Osteoblast (primary cell): ENCODE measurements at regions not wholly inside any gene's neighbourhood (a gene's known extent, or its start where the extent isn't known, plus 50 kb on each side); places are given as distances from the start of the nearest gene placed in this dataset.

ENCODE experiments used
- DNase-seq: peaks from one replicate; pipeline ENCODE4 v3.0.0; 2011; ENCODE audit warnings: low spot score, mixed read lengths; ENCODE audit not compliant: insufficient read length; ENCODE audit errors: missing footprints
- H2AFZ ChIP-seq: 2 replicates; pipeline ENCODE4 v1.6.0; 2011; ENCODE audit warnings: mild to moderate bottlenecking, low read length
- H3K27ac ChIP-seq: 2 replicates; pipeline ENCODE4 v1.5.1; 2011; ENCODE audit warnings: mild to moderate bottlenecking, low read depth, low read length, moderate library complexity
- H3K27me3 ChIP-seq: 2 replicates; pipeline ENCODE4 v1.6.0; 2012; ENCODE audit warnings: mild to moderate bottlenecking, control low read depth, inconsistent platforms, low read length, moderate library complexity; ENCODE audit not compliant: insufficient read depth
- H3K36me3 ChIP-seq: 2 replicates; pipeline ENCODE4 v1.5.1; 2011; ENCODE audit warnings: mild to moderate bottlenecking, low read length, control low read depth, moderate library complexity; ENCODE audit not compliant: insufficient read depth
- H3K4me1 ChIP-seq: 2 replicates; pipeline ENCODE4 v1.5.1; 2011; ENCODE audit warnings: mild to moderate bottlenecking, low read length, control low read depth, moderate library complexity; ENCODE audit not compliant: insufficient read depth
- H3K4me2 ChIP-seq: 2 replicates; pipeline ENCODE4 v1.6.0; 2011; ENCODE audit warnings: mild to moderate bottlenecking, low read length; ENCODE audit not compliant: insufficient read depth
- H3K4me3 ChIP-seq: fragments of 200-600 bp; sonication (generic); 3 replicates; pipeline ENCODE4 v1.5.1; 2012; ENCODE audit warnings: mild to moderate bottlenecking, low read length, inconsistent platforms; ENCODE audit not compliant: insufficient read depth
- H3K79me2 ChIP-seq: 2 replicates; pipeline ENCODE4 v1.6.0; 2012; ENCODE audit warnings: mild to moderate bottlenecking, low read length, control low read depth, inconsistent platforms; ENCODE audit not compliant: insufficient read depth
- H3K9me3 ChIP-seq: 2 replicates; pipeline ENCODE4 v1.5.1; 2011; ENCODE audit warnings: low read depth, low read length, control low read depth
- H4K20me1 ChIP-seq: 2 replicates; pipeline ENCODE4 v1.6.0; 2012; ENCODE audit warnings: mild to moderate bottlenecking, low read length, control low read depth; ENCODE audit not compliant: insufficient read depth
- CTCF ChIP-seq: IDR thresholded peaks from 2 replicates; pipeline ENCODE4 v1.5.1; 2011; ENCODE audit warnings: mild to moderate bottlenecking, low read depth, low read length, moderate library complexity; ENCODE audit errors: extremely low read depth

- no peak overlapping the region for H3K4me2 ChIP-seq
Observed at GRCh38 chr17:31726980-31727427, 132.0 kb downstream of the COPRS start.

GRCh38 chr17:31724619-31725018 lies 134.4 kb downstream of the COPRS start:
- Histone ChIP-seq H3K79me2 (no peaks in the 10 kb centered on the region), H3K4me2 (peak overlapping the region; percentile 20), H3K4me1 (peaks cover 44% of the 10 kb centered on the region), H3K9me3 (no peaks in the 10 kb centered on the region), H3K36me3 (no peaks in the 10 kb centered on the region), H4K20me1 (no peaks in the 10 kb centered on the region), H3K27ac (peak overlapping the region; percentile 78), H3K27me3 (no peaks in the 10 kb centered on the region), H2AFZ (peak overlapping the region; percentile 57), H3K4me3 (no peak overlapping the region)
- TF ChIP-seq CTCF, result no peak
- peak; percentile 76 for DNase-seq

More at GRCh38 chr17:31726980-31727427, 132.0 kb downstream of the COPRS start:
- H3K27ac ChIP-seq, result no peak overlapping the region
- no peaks in the 10 kb centered on the region for H3K27me3 ChIP-seq
- H3K9me3 ChIP-seq, result no peaks in the 10 kb centered on the region
- no peak overlapping the region for H3K4me3 ChIP-seq
- no peak for TF ChIP-seq CTCF
- no peaks in the 10 kb centered on the region for H3K36me3 ChIP-seq
- peaks cover 36% of the 10 kb centered on the region for H3K4me1 ChIP-seq
- H3K79me2 ChIP-seq, result no peaks in the 10 kb centered on the region
- peak overlapping the region; percentile 66 for H2AFZ ChIP-seq
- H4K20me1 ChIP-seq, result no peaks in the 10 kb centered on the region
- peak; percentile 77 for DNase-seq

- Histone ChIP-seq H3K4me2 (no peak overlapping the region), H3K36me3 (no peaks in the 10 kb centered on the region), H3K4me1 (peaks cover 44% of the 10 kb centered on the region), H4K20me1 (no peaks in the 10 kb centered on the region), H3K79me2 (no peaks in the 10 kb centered on the region), H3K9me3 (no peaks in the 10 kb centered on the region), H3K4me3 (no peak overlapping the region), H3K27me3 (no peaks in the 10 kb centered on the region), H2AFZ (peak overlapping the region; percentile 67), H3K27ac (peak overlapping the region; percentile 78)
- TF ChIP-seq CTCF, result no peak
- peak; percentile 86 for DNase-seq
Observed at GRCh38 chr17:31724026-31724425, 135.0 kb downstream of the COPRS start.

GRCh38 chr17:31722251-31723056 lies 136.6 kb downstream of the COPRS start:
- Histone ChIP-seq H3K27ac (peak overlapping the region; percentile 58), H3K4me3 (no peak overlapping the region), H2AFZ (no peak overlapping the region), H3K79me2 (no peaks in the 10 kb centered on the region), H3K4me2 (peak overlapping the region; percentile 32), H3K9me3 (no peaks in the 10 kb centered on the region), H3K27me3 (no peaks in the 10 kb centered on the region), H3K4me1 (peaks cover 44% of the 10 kb centered on the region), H3K36me3 (no peaks in the 10 kb centered on the region), H4K20me1 (no peaks in the 10 kb centered on the region)
- DNase-seq, result peak; percentile 88
- TF ChIP-seq CTCF, result no peak
